HL-60 (cell line): ENCODE measurements at regions not wholly inside any gene's neighbourhood (a gene's known extent, or its start where the extent isn't known, plus 50 kb on each side); places are given as distances from the start of the nearest gene placed in this dataset.

Source experiments
- DNase-seq, 2 experiments: peaks; one replicate each; pipeline ENCODE4 v3.0.0-alpha.2; 2010 to 2020; ENCODE audit warnings: low read depth in 1 of 2, low spot score in 1 of 2
- H3K27ac ChIP-seq: fragments of 250-450 bp; sonication (Bioruptor Pico); replicated peaks from 2 replicates; pipeline ENCODE4 v1.5.1; 2020; ENCODE audit warnings: mild to moderate bottlenecking, moderate library complexity
- H3K27me3 ChIP-seq: fragments of 250-450 bp; sonication (Bioruptor Pico); 2 replicates; pipeline ENCODE4 v1.5.1; 2021; ENCODE audit warnings: mild to moderate bottlenecking, moderate library complexity; ENCODE audit not compliant: insufficient read depth, poor library complexity, severe bottlenecking
- H3K4me3 ChIP-seq: replicated peaks from 2 replicates; pipeline ENCODE4 v1.5.1; 2011; ENCODE audit warnings: mild to moderate bottlenecking, control low read depth, low read length; ENCODE audit not compliant: insufficient read depth
- GABPA ChIP-seq: IDR thresholded peaks from 2 replicates; pipeline ENCODE4 v1.6.1; 2012; ENCODE audit warnings: low read depth
- POLR2AphosphoS5 ChIP-seq: IDR thresholded peaks from 2 replicates; pipeline ENCODE4 v1.6.1; 2012; ENCODE audit warnings: low read depth
- REST ChIP-seq: IDR thresholded peaks from 2 replicates; pipeline ENCODE4 v1.6.1; 2012; ENCODE audit warnings: low read depth; ENCODE audit not compliant: insufficient replicate concordance
- SPI1 ChIP-seq: IDR thresholded peaks from 2 replicates; pipeline ENCODE4 v1.6.1; 2012; ENCODE audit warnings: low read depth, mild to moderate bottlenecking, borderline replicate concordance
- TF ChIP-seq, protein P1 (sequence below): IDR thresholded peaks from one replicate; pipeline ENCODE4 v1.5.1; 2011; ENCODE audit warnings: low read length, control low read depth, inconsistent platforms; ENCODE audit not compliant: insufficient read depth

GRCh38 chr7:24057243-24057642, 226.7 kb upstream of the NPY start:
- Histone ChIP-seq H3K27me3 (no peaks in the 10 kb centered on the region), H3K27ac (no peak overlapping the region), H3K4me3 (no peak overlapping the region)
- TF ChIP-seq, protein P1, sequence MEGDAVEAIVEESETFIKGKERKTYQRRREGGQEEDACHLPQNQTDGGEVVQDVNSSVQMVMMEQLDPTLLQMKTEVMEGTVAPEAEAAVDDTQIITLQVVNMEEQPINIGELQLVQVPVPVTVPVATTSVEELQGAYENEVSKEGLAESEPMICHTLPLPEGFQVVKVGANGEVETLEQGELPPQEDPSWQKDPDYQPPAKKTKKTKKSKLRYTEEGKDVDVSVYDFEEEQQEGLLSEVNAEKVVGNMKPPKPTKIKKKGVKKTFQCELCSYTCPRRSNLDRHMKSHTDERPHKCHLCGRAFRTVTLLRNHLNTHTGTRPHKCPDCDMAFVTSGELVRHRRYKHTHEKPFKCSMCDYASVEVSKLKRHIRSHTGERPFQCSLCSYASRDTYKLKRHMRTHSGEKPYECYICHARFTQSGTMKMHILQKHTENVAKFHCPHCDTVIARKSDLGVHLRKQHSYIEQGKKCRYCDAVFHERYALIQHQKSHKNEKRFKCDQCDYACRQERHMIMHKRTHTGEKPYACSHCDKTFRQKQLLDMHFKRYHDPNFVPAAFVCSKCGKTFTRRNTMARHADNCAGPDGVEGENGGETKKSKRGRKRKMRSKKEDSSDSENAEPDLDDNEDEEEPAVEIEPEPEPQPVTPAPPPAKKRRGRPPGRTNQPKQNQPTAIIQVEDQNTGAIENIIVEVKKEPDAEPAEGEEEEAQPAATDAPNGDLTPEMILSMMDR, result no peak
- TF ChIP-seq POLR2AphosphoS5 (no peak), REST (no peak), GABPA (no peak), SPI1 (no peak)
- no peak for DNase-seq

GRCh38 chr7:24058953-24059352, 225.0 kb upstream of the NPY start:
- no peak for DNase-seq
- Histone ChIP-seq H3K4me3 (no peak overlapping the region), H3K27ac (no peak overlapping the region), H3K27me3 (no peaks in the 10 kb centered on the region)
- no peak for TF ChIP-seq GABPA

- TF ChIP-seq POLR2AphosphoS5 (no peak), SPI1 (no peak), REST (no peak), GABPA (no peak)
- TF ChIP-seq, protein P1, result no peak
- Histone ChIP-seq H3K4me3 (no peak overlapping the region), H3K27me3 (no peaks in the 10 kb centered on the region), H3K27ac (no peak overlapping the region)
- no peak for DNase-seq
Measured at GRCh38 chr7:24059775-24060174, 224.2 kb upstream of the NPY start.

- no peak overlapping the region for H3K27ac ChIP-seq
- H3K4me3 ChIP-seq, result no peak overlapping the region
- no peaks in the 10 kb centered on the region for H3K27me3 ChIP-seq
- DNase-seq, result no peak
- TF ChIP-seq SPI1, result no peak
- TF ChIP-seq REST, result no peak
- TF ChIP-seq, protein P1, result no peak
- TF ChIP-seq GABPA, result no peak
- no peak for TF ChIP-seq POLR2AphosphoS5
Measured at GRCh38 chr7:24063721-24064120, 220.3 kb upstream of the NPY start.
